ENCODE measurements at regions not wholly inside any gene's neighbourhood (a gene's known extent, or its start where the extent isn't known, plus 50 kb on each side); places are given as distances from the start of the nearest gene placed in this dataset.

DNA sequence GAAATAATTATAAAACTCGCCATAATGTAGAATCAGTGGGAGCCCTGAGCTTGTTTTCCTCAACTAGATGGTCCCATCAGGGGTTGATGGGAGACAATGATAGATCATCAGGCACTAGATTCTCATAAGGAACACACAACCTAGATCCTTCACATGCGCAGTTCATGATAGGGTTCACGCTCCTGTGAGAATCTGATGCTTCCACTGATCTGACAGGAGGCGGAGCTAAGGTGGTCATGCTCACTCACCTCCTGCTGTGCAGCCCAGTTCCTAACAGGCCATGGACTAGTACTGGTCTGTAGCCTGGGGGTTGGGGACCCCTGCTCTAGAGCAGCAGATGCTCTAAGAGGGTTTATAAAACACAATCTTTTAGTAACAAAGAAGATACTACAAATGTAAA lies 183.6 kb downstream of the ANXA2 start:
- DNase-seq (ENCODE audit: low spot score), result no peak

DNA sequence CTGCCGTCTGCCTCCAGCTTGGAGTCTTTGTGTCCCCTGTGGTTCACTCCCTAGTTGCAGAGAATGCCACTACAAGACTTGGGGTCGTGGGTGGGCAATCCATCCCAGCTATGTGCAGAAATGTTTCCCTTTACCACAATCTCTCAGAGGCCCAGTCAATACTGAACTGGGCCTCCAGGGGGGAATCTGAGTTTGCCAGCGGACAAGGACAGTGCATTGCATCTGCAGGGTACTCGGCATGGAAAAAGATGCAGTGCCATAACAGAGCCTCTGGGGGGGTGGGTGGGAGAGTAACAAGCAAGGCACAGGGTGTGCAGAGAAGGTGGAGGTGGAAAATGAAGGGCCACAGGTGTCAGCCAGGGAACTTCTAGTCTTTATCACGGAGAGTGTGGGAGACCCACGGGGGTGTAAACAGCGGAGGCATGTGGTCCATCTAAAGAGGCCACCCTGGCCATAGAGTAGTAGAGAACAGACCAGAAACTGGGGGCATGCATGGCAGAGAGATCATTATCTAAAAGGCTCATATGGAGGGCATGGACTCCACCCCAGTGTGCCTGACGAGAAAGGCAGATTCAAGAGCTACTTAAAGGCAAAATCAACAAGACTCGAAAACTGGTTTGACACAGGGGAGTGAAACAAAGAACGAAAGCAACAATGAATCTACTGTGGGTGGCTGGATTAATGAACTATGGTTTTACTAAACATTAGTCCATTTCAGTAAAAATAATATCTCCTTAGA lies 182.4 kb downstream of the ANXA2 start:
- DNase-seq (ENCODE audit: low spot score), result no peak

DNA sequence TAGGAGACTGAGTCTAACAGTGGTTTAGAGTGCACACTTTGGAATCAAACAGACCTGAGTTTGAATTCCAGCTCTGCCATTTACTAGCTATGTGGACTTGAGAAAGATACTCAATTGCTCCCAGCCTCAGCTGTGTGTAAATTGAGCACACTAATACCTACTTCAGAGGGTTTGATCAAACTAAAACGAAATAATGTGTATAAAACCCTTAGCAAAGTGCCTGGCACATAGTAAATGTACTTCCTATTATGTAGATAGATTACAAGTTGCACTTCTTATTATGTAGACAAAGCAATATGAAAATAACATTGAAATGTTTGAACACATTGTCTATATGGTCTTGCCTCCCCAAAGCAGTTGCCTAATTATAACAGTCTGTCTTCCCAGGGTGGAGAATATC lies 180.6 kb downstream of the ANXA2 start:
- DNase-seq (ENCODE audit: low spot score), result no peak

DNA sequence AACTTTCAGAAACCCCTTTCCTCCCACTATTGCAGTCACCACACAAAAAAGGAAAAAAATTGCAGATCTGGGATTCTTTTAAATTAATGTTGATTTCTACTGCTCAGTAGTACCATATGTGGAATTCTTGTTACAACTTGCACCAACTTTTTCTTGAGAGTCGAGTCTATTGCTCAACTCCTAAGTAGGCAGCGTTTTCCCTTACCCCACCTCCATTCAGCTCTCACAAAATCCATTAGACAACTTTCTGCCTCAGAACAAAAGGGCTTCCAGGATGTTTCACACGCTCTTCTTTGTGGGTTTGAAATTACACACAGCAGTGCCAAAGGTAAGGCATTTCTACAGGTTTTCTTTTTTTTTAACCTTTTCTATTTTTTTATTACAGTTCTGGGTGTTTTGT lies 179.5 kb downstream of the ANXA2 start:
- no peak for DNase-seq (ENCODE audit: low spot score)

DNA sequence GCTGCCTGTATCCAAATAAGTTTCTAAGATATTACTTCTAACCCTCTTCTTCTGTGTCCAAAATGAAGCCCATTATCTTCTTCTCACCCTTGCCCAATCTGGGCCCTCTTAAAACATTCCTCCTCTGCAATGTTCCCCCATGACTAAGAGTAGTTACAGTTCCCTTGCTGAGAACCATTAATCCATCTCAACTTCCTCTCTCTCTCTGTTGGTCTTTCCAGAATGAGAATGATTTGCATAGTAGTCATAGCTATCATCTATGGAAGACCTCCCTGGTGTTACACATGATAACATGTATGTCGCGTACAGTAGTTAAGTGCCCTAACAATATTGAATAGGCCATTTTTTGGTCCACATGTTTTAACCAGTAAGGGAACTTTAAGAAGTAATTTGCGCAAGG lies 177.9 kb downstream of the ANXA2 start:
- DNase-seq (ENCODE audit: low spot score), result no peak

DNA sequence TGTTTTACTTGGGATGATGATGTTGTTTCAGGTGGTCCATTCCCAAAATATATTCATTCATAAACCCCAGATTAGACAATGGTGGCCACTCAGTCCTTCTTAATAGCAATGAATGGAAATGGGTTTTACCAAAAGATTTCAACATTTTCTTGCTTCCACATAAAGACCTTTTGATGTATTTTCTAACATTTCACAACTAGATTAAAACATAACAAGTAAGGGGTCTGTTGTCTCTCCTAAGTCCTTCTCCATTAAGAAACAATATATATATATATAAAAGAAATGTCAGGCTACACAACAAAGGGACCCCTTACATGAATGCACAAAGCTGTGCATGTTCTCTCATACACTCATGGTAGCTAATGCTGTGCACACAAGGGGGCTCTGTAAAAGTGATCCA lies 176.4 kb downstream of the ANXA2 start:
- DNase-seq (ENCODE audit: low spot score), result no peak

DNA sequence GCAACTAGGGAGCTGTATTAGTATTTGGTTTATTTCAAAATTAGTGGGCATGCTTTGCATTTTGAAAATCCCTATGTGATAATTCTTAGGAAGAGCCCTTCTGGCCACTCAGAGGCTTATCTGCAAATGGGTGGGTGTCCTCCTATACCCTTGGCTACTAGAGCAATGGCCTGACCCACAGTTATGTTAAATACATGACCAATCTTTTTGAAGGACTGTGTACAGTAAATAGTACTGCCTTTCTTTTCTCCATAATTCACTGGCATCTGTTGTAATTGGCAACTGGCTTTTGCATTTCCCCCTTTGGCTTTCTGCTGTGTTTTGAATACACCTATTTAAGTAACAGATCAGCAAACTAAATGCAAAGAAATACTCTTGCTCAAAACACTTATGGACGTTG lies 175.4 kb downstream of the ANXA2 start:
- DNase-seq (ENCODE audit: low spot score), result no peak

DNA sequence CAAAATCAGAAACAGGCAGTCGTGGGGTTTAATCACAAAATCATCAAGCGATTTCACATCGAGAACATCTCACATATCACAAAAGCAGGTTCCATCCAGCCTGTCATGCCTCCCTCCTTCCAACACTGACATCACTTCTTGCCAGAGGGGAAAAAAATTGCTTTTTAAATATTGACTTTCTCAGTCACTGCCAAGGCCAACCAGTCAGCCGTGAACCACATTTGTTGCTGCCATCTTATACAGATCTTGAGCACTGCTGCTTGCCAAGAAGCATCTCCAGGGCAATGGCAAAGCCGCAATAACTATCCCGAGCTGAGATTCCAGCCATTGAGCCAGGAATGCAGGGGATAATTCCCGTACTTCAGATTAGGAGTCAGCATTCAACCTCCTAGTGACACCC lies 174.6 kb downstream of the ANXA2 start:
- no peak for DNase-seq (ENCODE audit: low spot score)

DNA sequence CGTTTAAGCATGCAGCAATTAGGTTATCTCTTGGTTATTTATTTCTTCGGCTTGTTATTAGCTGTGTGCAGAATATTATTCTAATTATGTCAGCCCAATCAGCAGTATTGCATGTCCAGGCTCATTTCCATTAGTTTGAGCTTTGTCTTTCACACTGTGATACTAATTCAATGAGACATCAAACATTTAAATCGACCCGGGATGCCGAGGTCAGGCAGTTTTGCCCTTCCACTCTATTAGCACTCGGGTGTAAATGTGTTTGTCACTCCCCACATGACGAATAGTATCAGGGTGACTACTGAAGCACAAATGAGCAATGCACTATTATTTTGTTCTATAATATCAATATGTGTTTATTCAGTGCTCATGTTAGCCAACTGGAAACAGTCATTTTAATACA lies 170.9 kb downstream of the ANXA2 start:
- DNase-seq (ENCODE audit: low spot score), result no peak

DNA sequence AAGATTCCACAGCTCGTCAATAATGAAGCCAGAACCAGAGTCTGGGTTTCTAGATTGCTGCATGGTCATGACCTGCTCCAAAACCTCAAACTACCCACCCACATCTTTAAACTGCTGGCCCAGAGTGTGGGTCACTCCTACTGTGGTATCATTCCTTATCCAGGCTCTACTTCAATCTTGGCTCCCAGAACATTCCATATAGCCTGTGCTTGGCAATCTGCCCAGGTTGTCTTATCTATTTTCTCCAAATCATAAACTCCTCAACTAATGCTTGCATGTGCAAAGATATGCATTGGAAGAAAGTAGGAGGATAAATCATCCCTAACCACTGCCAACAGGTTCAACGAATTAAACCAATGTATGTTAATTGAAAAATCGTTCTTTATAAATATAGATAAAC lies 169.7 kb downstream of the ANXA2 start:
- no peak for DNase-seq (ENCODE audit: low spot score)

DNA sequence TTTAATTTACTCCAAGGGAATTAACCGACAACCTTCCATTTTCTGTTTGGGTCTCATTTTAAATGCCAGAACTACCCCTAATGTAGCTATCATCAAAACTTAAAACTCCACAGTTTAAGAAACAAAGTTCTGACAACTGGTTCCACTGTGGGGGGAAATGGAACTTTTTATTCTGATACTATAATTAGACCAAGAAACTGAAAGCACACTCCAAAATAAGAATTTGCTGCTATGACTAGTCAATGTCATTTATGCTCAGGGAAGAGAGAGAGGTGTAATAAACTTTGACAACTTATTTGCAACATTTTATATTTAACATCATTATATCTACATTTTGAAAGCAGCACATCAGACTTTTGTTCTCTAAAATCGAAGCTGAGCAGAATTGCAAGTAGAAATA lies 169.2 kb downstream of the ANXA2 start:
- DNase-seq (ENCODE audit: low spot score), result no peak

DNA sequence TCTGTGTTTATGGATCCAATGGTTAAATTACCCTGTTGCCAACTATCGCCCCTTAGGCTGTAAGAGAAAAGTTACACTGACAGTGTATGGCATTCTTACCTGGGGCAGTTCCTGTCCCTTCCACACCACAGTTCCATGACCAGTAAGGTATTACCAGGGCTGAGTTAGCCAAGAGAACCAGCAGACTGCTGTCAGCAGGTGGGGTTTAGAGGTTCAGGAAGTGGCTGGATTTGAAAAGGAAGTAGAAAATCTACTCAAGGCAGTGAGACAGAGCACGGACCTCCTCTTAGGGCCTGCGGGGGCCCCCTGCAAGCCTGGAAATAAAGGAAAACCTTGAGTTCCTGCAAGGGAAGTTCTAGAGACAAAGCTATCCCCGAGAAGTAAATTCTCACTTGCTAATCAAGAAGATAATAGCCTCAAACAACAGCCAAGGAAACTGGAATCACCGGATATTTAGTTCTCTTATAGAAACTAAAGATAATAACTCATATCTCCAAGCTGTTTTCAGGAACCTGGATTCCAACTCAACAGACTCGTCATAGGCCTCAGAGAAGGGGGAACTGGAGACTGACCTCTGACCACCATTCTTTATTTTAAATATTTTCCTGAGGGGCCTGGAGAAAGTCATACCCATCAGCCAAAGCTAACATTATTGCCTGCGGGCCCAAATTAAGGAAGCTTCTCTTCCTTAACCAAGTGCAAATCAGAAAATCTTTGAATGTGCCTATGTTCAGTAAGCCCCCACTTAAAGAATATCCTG lies 161.7 kb downstream of the ANXA2 start:
- no peak for DNase-seq (ENCODE audit: low spot score)

DNA sequence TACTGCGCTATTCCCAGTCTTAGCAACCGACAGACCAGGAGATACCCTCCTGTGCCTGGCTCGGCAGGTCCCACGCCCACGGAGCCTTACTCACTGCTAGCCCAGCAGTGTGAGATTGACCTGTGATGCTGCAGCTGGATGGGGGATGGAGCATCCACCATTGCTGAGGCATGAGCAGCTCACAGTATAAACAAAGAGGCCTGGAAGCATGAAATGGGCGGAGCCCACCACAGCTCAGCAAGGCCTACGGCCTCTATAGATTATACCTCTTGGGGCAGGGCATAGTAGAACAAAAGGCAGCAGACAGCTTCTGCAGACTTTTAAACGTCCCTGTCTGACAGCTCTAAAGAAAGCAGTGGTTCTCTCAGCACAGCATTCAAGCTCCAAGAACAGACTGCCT lies 160.3 kb downstream of the ANXA2 start:
- no peak for DNase-seq (ENCODE audit: low spot score)

DNA sequence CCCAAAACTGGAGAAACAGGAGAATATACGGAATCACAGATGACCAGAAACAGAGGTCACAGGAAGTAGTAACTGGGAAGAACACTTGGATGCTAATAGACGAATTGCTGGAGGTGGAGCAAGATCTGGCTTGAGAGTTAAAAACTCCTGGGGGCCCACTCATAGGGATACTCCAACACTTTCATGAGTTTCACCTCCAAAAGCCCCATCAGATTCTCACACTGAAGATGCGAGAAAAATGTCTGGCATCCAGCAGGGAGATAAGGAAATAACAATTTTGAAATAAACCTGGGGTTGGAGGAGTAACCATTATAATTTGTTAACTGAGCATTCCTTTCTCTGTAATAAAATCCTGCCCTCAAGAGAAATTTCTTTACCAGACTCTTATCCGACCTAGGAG lies 154.0 kb downstream of the ANXA2 start:
- no peak for DNase-seq (ENCODE audit: low spot score)

DNA sequence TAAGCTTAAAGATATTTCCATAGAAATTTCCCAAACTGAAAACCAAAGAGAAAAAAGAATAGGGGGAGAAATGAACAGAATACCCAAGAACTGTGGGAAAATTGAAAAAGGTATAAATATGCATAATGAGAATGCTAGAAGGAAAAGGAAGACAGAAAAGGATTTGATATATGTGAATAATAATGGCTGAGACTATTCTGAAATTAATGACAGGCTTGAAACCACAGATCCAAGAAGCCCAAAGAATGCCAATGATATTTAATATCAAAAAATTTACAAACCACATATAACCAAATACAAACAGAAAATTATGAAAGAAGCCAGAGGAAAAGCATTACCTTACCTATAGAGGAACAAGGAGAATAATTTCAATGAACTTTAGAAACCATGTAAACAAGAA lies 153.0 kb downstream of the ANXA2 start:
- no peak for DNase-seq (ENCODE audit: low spot score)

DNA sequence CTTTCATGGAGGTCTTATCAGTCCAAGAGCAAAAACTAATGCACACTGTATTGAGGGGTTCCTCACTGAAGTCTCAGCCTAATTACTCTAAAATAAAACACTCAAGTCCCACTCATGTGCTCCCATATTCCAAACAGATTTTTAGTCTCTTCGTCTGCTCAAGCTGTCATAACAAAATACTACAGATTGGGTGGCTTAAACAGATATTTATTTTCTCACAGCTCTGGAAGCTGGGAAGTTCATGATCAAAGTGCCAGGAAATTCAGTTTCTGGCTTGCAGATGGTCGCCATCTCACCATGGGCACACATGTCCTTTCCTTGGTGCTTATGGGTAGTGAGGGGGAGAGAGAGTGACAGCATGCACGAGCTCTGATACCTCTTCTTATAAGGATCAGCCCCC lies 147.5 kb downstream of the ANXA2 start:
- no peak for DNase-seq (ENCODE audit: low spot score)

DNA sequence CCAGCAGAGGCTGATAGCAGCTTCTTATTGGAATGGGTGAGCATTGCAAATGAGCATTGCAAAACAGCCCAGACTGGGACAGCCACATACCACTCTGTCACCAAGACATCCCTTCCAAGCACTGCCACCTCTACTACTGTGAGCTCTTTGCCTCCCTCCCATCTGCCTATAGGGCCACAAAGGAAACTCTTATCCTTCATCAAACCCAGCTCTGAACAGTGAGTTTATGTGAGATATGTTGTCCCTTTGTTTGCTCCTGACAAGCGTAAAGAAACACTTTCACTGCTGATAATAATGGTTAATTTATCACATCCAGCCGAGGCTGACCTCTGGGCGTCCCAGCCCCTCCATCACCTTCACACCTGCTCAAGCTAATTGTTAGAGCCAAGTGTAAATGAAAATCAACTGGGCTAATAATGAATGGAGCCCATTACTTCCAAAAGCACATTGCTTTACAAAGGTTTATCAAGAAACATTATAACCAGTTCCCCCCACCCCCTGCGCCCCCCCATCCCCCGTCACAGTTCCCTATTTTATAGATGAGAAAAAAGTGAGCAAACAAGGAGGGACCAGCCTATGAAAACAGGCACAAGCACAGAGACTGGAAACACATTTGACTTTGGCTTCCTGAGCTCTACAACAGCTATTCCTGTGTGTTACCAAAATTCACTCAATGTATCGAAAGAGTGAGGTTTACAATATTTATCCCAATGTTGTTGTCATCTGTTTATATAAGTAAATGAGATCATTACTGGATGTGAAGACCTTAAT lies 146.3 kb downstream of the ANXA2 start:
- DNase-seq (ENCODE audit: low spot score), result no peak

DNA sequence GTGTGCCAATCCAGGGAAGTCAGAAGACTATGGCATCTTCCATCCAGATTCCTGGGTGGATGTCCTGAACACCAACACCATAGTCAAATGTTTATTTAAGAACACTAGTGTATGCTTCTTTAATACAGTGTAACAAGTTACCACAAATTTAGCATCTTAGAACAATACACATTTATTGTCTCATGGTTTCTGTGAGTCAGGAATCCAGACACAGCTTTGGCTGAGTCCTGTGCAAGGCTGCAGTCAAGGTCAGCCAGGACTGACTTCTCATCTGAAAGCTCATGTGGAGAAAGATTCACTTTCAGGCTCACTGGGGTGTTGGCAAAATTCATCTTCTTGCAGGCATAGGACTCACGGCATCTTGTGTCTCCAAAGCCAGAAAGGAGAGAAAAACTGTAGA lies 143.4 kb downstream of the ANXA2 start:
- no peak for DNase-seq (ENCODE audit: low spot score)

DNA sequence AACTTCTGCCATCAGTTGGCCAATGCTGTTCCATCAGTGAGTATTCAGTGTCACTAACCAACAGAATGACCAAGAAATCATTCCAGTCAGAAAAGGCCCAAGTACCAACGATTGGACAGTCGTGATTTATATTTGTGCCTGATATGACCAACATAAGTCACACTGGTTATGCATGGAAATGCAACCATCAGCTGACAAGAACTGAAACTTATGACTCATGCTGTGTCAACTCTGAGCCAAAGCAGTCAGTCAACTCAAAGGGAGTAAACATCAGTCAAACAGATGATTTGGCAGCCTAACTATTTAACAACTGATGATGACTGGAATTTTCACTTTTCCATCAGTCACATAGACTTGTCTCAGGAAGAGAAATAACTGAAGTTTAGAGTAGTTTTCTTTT lies 142.4 kb downstream of the ANXA2 start:
- no peak for DNase-seq (ENCODE audit: low spot score)

DNA sequence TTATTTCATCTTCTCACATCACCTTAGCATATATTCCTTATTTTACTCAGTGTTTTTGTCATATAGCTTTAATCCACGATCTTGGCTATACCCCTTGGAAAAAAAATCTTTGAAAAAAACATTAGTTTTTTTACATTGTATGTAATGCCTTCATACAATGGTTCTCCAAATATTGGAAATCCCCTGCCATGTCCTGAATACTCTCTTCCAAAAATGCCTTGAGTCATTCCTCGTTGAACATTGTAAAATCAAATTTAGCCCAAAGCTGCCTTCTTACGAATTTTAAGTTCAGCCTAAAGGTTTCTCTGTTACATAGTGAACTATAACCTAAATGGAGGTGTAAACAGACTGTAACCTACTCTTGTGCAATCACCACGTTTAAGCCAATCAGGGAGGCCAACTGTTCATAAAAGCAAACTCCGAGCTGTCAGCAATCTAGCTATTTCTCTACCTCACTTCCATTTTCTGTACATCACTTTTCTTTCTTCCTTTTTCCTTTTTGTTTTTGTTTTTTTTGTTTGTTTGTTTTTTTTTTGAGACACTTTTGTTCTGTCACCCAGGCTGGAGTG lies 140.1 kb downstream of the ANXA2 start:
- DNase-seq (ENCODE audit: low spot score), result no peak

DNA sequence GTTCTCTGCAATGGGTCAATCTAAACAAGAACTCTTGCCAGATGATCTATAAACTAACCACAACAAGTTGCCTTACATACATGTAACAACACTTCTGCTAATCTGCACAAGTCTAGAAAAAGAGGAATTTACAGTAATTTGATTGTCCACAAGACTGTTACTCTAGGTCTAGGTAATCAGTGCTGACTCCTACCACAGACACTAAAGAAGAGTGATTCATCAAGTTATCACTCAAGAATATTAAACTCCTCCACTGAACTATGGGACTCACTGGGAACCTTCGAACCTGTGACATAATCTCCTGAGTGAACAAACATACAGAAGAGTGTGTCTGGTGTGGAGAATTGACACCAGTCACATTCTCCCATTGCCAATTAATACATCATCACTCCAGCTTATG lies 138.3 kb downstream of the ANXA2 start:
- no peak for DNase-seq (ENCODE audit: low spot score)

DNA sequence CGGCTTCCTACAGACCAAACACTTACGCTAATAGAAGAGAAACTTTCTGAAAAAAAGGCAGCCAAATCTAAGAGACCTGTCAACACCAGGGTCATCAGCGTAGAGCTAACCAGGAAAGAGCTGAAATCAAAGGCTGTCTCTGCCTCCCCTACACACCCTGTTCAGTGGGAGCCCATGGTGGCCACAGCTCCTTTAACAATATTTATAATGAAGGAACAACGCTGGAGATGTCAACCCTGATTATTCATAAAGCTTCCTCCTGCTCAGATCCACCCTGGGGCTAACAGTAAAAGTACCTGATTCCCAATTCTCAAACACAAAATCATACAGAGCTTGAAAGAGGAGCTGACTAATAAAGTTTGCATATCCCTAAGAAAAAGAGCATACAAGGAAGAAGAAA lies 133.7 kb downstream of the ANXA2 start:
- no peak for DNase-seq (ENCODE audit: low spot score)

DNA sequence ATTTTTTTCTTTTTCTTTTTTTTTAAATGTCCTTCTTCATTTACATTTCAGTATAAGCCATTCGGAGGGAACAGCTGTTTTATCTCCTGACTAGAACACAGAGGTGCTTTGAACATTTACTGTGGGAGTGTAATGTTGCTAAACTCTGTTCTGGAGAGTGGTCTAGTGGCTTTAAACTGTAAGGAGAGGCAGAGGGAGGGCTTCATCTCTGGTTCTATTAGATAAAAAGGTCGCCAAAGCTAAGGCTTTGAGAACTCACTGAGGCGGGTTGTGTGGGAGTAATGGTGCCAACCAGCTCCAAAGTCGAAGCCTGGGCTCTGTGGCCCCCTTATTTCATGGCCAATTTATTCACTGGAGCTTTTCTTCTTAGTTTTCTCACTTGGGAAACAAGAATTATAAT lies 133.2 kb downstream of the ANXA2 start:
- DNase-seq (ENCODE audit: low spot score), result no peak
